ENCODE measurements at regions not wholly inside any gene's neighbourhood (a gene's known extent, or its start where the extent isn't known, plus 50 kb on each side); places are given as distances from the start of the nearest gene placed in this dataset.
A peak's percentile ranks its signal among the peaks of the same experiment; 100 is the strongest.

DNA sequence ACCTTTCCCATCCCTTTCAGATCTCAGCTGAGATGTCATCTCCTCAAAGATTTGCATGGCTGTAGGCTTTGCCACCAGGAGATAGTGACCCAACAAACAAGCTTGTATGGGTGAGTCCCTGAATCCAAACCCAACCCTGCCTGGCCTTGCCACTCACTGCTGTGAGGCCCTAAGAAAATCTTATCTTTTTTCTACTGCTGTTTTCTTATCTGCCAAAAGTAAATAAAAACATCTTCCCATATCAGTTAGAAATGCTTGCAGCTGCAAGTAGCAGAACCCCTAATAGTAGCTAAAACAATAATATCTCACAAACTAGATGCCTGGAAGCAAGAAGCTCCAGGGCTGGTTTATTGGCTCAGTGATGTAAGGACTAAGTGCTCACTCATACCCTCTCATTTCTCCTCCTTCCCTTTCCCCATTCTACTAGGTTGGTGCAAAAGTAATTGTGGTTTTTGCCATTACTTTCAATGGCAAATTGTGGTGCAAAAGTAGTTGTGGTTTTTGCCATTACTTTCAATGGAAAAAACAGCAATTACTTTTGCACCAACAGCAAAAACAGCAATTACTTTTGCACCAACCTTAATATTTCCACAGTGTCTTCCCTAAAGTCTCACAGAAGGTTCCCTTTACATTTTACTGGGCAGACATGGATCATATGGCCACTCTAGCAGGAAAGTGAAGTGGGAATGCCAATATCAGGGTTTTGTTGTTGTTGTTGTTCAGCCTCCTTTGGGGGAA is 56.7 kb upstream of the PSMF1 start (continued):
- TF ChIP-seq U2AF2 (optimal IDR thresholded peaks at IDR 0.05; ENCODE audit: low read depth, low read length) (no peak), CBX5 (IDR thresholded peaks at IDR 0.05; ENCODE audit: borderline replicate concordance, low read depth) (no peak), PML (IDR thresholded peaks at IDR 0.05; ENCODE audit: low read length) (peak; percentile 24; the same call in 1 of the 2 replicates), ARID1B (IDR thresholded peaks at IDR 0.05) (peak; percentile 89), POLR3G (IDR thresholded peaks at IDR 0.05; ENCODE audit: extremely low read depth, insufficient read length, insufficient replicate concordance) (no peak), MCM2 (IDR thresholded peaks at IDR 0.05; ENCODE audit: low read depth) (no peak), SMAD4 (CRISPR knock-in tag; conservative IDR thresholded peaks at IDR 0.05) (no peak), CBFA2T2 (conservative IDR thresholded peaks at IDR 0.05) (peak; percentile 70), ATF7 (IDR thresholded peaks at IDR 0.05) (0 out of 2 replicates have a peak, but pooled peaks have one; percentile 33), ERF (CRISPR knock-in tag; IDR thresholded peaks at IDR 0.05) (no peak), NFYB (IDR thresholded peaks at IDR 0.05; ENCODE audit: extremely low read depth, insufficient read length) (no peak), MTA2 (IDR thresholded peaks at IDR 0.05; ENCODE audit: low read depth) (peak; percentile 78), ZBTB43 (CRISPR knock-in tag; IDR thresholded peaks at IDR 0.05) (no peak), E2F1 (CRISPR knock-in tag; IDR thresholded peaks at IDR 0.05) (no peak), ZNF165 (CRISPR knock-in tag; IDR thresholded peaks at IDR 0.05; ENCODE audit: borderline replicate concordance) (no peak)
- TF ChIP-seq, protein P1, sequence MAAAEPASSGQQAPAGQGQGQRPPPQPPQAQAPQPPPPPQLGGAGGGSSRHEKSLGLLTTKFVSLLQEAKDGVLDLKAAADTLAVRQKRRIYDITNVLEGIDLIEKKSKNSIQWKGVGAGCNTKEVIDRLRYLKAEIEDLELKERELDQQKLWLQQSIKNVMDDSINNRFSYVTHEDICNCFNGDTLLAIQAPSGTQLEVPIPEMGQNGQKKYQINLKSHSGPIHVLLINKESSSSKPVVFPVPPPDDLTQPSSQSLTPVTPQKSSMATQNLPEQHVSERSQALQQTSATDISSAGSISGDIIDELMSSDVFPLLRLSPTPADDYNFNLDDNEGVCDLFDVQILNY (CRISPR knock-in tag; IDR thresholded peaks at IDR 0.05): no peak
- TF ChIP-seq, protein P2, sequence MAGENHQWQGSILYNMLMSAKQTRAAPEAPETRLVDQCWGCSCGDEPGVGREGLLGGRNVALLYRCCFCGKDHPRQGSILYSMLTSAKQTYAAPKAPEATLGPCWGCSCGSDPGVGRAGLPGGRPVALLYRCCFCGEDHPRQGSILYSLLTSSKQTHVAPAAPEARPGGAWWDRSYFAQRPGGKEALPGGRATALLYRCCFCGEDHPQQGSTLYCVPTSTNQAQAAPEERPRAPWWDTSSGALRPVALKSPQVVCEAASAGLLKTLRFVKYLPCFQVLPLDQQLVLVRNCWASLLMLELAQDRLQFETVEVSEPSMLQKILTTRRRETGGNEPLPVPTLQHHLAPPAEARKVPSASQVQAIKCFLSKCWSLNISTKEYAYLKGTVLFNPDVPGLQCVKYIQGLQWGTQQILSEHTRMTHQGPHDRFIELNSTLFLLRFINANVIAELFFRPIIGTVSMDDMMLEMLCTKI (IDR thresholded peaks at IDR 0.05; ENCODE audit: partially characterized antibody): no peak
- TF ChIP-seq, protein P3, sequence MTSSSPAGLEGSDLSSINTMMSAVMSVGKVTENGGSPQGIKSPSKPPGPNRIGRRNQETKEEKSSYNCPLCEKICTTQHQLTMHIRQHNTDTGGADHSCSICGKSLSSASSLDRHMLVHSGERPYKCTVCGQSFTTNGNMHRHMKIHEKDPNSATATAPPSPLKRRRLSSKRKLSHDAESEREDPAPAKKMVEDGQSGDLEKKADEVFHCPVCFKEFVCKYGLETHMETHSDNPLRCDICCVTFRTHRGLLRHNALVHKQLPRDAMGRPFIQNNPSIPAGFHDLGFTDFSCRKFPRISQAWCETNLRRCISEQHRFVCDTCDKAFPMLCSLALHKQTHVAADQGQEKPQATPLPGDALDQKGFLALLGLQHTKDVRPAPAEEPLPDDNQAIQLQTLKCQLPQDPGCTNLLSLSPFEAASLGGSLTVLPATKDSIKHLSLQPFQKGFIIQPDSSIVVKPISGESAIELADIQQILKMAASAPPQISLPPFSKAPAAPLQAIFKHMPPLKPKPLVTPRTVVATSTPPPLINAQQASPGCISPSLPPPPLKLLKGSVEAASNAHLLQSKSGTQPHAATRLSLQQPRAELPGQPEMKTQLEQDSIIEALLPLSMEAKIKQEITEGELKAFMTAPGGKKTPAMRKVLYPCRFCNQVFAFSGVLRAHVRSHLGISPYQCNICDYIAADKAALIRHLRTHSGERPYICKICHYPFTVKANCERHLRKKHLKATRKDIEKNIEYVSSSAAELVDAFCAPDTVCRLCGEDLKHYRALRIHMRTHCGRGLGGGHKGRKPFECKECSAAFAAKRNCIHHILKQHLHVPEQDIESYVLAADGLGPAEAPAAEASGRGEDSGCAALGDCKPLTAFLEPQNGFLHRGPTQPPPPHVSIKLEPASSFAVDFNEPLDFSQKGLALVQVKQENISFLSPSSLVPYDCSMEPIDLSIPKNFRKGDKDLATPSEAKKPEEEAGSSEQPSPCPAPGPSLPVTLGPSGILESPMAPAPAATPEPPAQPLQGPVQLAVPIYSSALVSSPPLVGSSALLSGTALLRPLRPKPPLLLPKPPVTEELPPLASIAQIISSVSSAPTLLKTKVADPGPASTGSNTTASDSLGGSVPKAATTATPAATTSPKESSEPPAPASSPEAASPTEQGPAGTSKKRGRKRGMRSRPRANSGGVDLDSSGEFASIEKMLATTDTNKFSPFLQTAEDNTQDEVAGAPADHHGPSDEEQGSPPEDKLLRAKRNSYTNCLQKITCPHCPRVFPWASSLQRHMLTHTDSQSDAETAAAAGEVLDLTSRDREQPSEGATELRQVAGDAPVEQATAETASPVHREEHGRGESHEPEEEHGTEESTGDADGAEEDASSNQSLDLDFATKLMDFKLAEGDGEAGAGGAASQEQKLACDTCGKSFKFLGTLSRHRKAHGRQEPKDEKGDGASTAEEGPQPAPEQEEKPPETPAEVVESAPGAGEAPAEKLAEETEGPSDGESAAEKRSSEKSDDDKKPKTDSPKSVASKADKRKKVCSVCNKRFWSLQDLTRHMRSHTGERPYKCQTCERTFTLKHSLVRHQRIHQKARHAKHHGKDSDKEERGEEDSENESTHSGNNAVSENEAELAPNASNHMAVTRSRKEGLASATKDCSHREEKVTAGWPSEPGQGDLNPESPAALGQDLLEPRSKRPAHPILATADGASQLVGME (CRISPR knock-in tag; IDR thresholded peaks at IDR 0.05): no peak

Measured in K562 (cell line).